ENCODE measurements at regions not wholly inside any gene's neighbourhood (a gene's known extent, or its start where the extent isn't known, plus 50 kb on each side); places are given as distances from the start of the nearest gene placed in this dataset.

- Histone ChIP-seq H4K20me1 (ENCODE audit: insufficient read depth, low read length) (no peaks in the 10 kb centered on the region), H3K4me3 (ENCODE audit: insufficient read depth, low read length) (no peak overlapping the region), H3K4me2 (ENCODE audit: insufficient read depth, low read length) (no peak overlapping the region), H3K27me3 (ENCODE audit: insufficient read depth, low read length) (no peaks in the 10 kb centered on the region), H3K79me2 (ENCODE audit: insufficient read depth, low read length) (no peaks in the 10 kb centered on the region), H3K9me3 (ENCODE audit: low read depth, low read length) (no peaks in the 10 kb centered on the region), H3K27ac (ENCODE audit: low read depth, low read length) (no peak overlapping the region), H3K4me1 (ENCODE audit: insufficient read depth, low read length) (no peaks in the 10 kb centered on the region), H2AFZ (ENCODE audit: low read length) (no peak overlapping the region), H3K36me3 (ENCODE audit: insufficient read depth, low read length) (no peaks in the 10 kb centered on the region)
- no peak for TF ChIP-seq CTCF (IDR thresholded peaks at IDR 0.05; ENCODE audit: extremely low read depth, low read depth, low read length)
- no peak for DNase-seq (ENCODE audit: insufficient read length, low spot score, missing footprints)
Measured at GRCh38 chr12:111218499-111218898, 150.4 kb downstream of the PHETA1 start.

- Histone ChIP-seq H3K27me3 (ENCODE audit: insufficient read depth, low read length) (no peaks in the 10 kb centered on the region), H3K4me1 (ENCODE audit: insufficient read depth, low read length) (no peaks in the 10 kb centered on the region), H3K9me3 (ENCODE audit: low read depth, low read length) (no peaks in the 10 kb centered on the region), H3K36me3 (ENCODE audit: insufficient read depth, low read length) (no peaks in the 10 kb centered on the region), H3K79me2 (ENCODE audit: insufficient read depth, low read length) (no peaks in the 10 kb centered on the region), H3K27ac (ENCODE audit: low read depth, low read length) (no peak overlapping the region), H4K20me1 (ENCODE audit: insufficient read depth, low read length) (no peaks in the 10 kb centered on the region), H3K4me3 (ENCODE audit: insufficient read depth, low read length) (no peak overlapping the region), H3K4me2 (ENCODE audit: insufficient read depth, low read length) (no peak overlapping the region), H2AFZ (ENCODE audit: low read length) (no peak overlapping the region)
- TF ChIP-seq CTCF (IDR thresholded peaks at IDR 0.05; ENCODE audit: extremely low read depth, low read depth, low read length) = no peak
- DNase-seq (ENCODE audit: insufficient read length, low spot score, missing footprints) = no peak
Measured at GRCh38 chr12:111216387-111217159, 152.3 kb downstream of the PHETA1 start.

GRCh38 chr12:111215881-111216280 lies 153.0 kb downstream of the PHETA1 start:
- no peaks in the 10 kb centered on the region for H3K4me1 ChIP-seq (ENCODE audit: insufficient read depth, low read length)
- H3K9me3 ChIP-seq (ENCODE audit: low read depth, low read length) = no peaks in the 10 kb centered on the region
- H3K4me2 ChIP-seq (ENCODE audit: insufficient read depth, low read length) = no peak overlapping the region
- no peak overlapping the region for H3K27ac ChIP-seq (ENCODE audit: low read depth, low read length)
- no peaks in the 10 kb centered on the region for H3K36me3 ChIP-seq (ENCODE audit: insufficient read depth, low read length)
- no peak for TF ChIP-seq CTCF (IDR thresholded peaks at IDR 0.05; ENCODE audit: extremely low read depth, low read depth, low read length)
- no peak overlapping the region for H2AFZ ChIP-seq (ENCODE audit: low read length)
- no peak for DNase-seq (ENCODE audit: insufficient read length, low spot score, missing footprints)
- H4K20me1 ChIP-seq (ENCODE audit: insufficient read depth, low read length) = no peaks in the 10 kb centered on the region
- no peaks in the 10 kb centered on the region for H3K27me3 ChIP-seq (ENCODE audit: insufficient read depth, low read length)
- no peak overlapping the region for H3K4me3 ChIP-seq (ENCODE audit: insufficient read depth, low read length)
- no peaks in the 10 kb centered on the region for H3K79me2 ChIP-seq (ENCODE audit: insufficient read depth, low read length)

GRCh38 chr12:111214401-111214800 lies 154.5 kb downstream of the PHETA1 start:
- no peak for DNase-seq (ENCODE audit: insufficient read length, low spot score, missing footprints)
- Histone ChIP-seq H3K27me3 (ENCODE audit: insufficient read depth, low read length) (no peaks in the 10 kb centered on the region), H3K4me2 (ENCODE audit: insufficient read depth, low read length) (no peak overlapping the region), H3K36me3 (ENCODE audit: insufficient read depth, low read length) (no peaks in the 10 kb centered on the region), H3K79me2 (ENCODE audit: insufficient read depth, low read length) (no peaks in the 10 kb centered on the region), H3K4me3 (ENCODE audit: insufficient read depth, low read length) (no peak overlapping the region), H2AFZ (ENCODE audit: low read length) (no peak overlapping the region), H3K27ac (ENCODE audit: low read depth, low read length) (no peak overlapping the region), H3K9me3 (ENCODE audit: low read depth, low read length) (no peaks in the 10 kb centered on the region), H3K4me1 (ENCODE audit: insufficient read depth, low read length) (no peaks in the 10 kb centered on the region), H4K20me1 (ENCODE audit: insufficient read depth, low read length) (no peaks in the 10 kb centered on the region)
- TF ChIP-seq CTCF (IDR thresholded peaks at IDR 0.05; ENCODE audit: extremely low read depth, low read depth, low read length) = no peak
